OCI-LY3 (cell line): ENCODE measurements at regions not wholly inside any gene's neighbourhood (a gene's known extent, or its start where the extent isn't known, plus 50 kb on each side); places are given as distances from the start of the nearest gene placed in this dataset.

Source experiments
- H2AFZ ChIP-seq: fragments of 200-600, 300-600 bp; shearing (Covaris generic); 2 replicates; pipeline ENCODE4 v1.6.0; 2014; ENCODE audit warnings: antibody characterized with exemption, low read depth, low read length
- H3K27ac ChIP-seq: fragments of 200-600, 300-600 bp; sonication (generic); 2 replicates; pipeline ENCODE4 v1.5.1; 2014; ENCODE audit warnings: mild to moderate bottlenecking, low read length, moderate library complexity, mixed read lengths
- H3K27me3 ChIP-seq: fragments of 200-600, 300-600 bp; sonication (generic); 2 replicates; pipeline ENCODE4 v1.6.1; 2014; ENCODE audit warnings: low read depth, low read length, mixed read lengths
- H3K36me3 ChIP-seq: fragments of 200-600, 300-600 bp; sonication (generic); replicated peaks from 2 replicates; pipeline ENCODE3; 2014; ENCODE audit warnings: low read depth, low read length, mixed read lengths
- H3K4me1 ChIP-seq: fragments of 300-600, 200-600 bp; sonication (generic); 2 replicates; pipeline ENCODE4 v1.6.1; 2014; ENCODE audit warnings: low read length, mixed read lengths
- H3K4me2 ChIP-seq: fragments of 200-600, 300-600 bp; sonication (generic); 2 replicates; pipeline ENCODE4 v1.6.1; 2014; ENCODE audit warnings: low read length, mixed read lengths
- H3K4me3 ChIP-seq: fragments of 300-600, 200-600 bp; sonication (generic); 2 replicates; pipeline ENCODE4 v1.5.1; 2014; ENCODE audit warnings: antibody characterized with exemption, mild to moderate bottlenecking, low read length, moderate library complexity
- H3K79me2 ChIP-seq: fragments of 300-600, 200-600 bp; shearing (Covaris generic); 2 replicates; pipeline ENCODE4 v1.6.1; 2014; ENCODE audit warnings: mild to moderate bottlenecking, low read length, mixed read lengths
- H3K9ac ChIP-seq: fragments of 300-600, 200-600 bp; shearing (Covaris generic); 2 replicates; pipeline ENCODE4 v1.6.0; 2014; ENCODE audit warnings: mild to moderate bottlenecking, low read length, moderate library complexity
- H3K9me3 ChIP-seq: fragments of 200-600, 300-600 bp; shearing (Covaris generic); 2 replicates; pipeline ENCODE4 v1.6.1; 2014; ENCODE audit warnings: low read length, mixed read lengths; ENCODE audit not compliant: insufficient read depth
- H4K20me1 ChIP-seq: fragments of 200-600, 300-600 bp; sonication (generic); 2 replicates; pipeline ENCODE4 v1.6.1; 2016; ENCODE audit warnings: low read length, mixed read lengths; ENCODE audit not compliant: insufficient read depth
- EZH2phosphoT487 ChIP-seq: fragments of 200-600 bp; shearing (Covaris generic); IDR thresholded peaks from 2 replicates; pipeline ENCODE4 v1.6.1; 2018; ENCODE audit warnings: antibody characterized with exemption, mixed run types, low read depth
- TF ChIP-seq, protein P1 (sequence below): fragments of 200-600, 300-600 bp; sonication (generic); IDR thresholded peaks from 2 replicates; pipeline ENCODE4 v1.5.1; 2014; ENCODE audit warnings: antibody characterized with exemption, low read length, low read depth

DNA sequence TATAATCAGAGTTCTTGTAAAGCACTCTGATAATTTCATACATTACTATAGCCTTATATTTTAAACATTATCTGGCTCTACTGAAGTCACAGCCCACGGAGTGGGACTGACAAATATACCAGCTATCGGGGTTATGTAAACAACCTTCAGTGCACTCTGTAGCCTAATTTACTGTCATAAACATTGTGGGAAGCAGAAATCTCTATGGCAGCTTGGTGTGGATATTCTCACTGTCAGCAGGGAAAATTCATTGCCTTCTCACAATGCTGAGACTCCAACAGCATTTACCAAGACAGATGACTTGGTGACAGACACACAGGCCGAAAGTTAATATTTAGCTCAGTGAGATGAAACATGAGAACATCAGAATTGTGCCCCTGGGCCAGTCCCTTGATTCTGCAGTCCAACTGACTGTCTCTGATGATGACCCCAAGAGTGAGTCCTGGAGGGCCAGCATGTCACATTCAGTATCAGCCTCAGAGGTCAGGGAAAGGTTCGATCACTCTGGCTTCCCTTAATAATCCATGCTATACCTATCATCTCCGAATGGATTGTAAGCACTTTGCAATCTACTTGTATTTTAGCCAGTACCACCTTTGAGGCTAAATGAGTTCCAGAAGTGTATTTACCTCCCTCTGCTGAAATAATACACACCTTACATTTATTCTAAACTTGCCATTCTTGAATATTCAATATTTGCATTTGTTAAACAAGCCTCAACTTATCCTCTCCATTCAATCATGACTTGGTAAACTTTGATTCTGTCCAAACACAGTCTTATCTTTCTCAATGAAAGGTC is 146.2 kb upstream of the OSR1 start:
- Histone ChIP-seq H3K79me2 (no peaks in the 10 kb centered on the region), H3K27ac (no peak overlapping the region), H3K27me3 (peaks cover 13% of the 10 kb centered on the region), H3K4me2 (no peak overlapping the region), H3K36me3 (no peaks in the 10 kb centered on the region), H3K9me3 (no peaks in the 10 kb centered on the region), H4K20me1 (no peaks in the 10 kb centered on the region), H3K4me3 (no peak overlapping the region), H3K4me1 (no peaks in the 10 kb centered on the region), H3K9ac (no peak overlapping the region), H2AFZ (no peak overlapping the region)
- TF ChIP-seq, protein P1, sequence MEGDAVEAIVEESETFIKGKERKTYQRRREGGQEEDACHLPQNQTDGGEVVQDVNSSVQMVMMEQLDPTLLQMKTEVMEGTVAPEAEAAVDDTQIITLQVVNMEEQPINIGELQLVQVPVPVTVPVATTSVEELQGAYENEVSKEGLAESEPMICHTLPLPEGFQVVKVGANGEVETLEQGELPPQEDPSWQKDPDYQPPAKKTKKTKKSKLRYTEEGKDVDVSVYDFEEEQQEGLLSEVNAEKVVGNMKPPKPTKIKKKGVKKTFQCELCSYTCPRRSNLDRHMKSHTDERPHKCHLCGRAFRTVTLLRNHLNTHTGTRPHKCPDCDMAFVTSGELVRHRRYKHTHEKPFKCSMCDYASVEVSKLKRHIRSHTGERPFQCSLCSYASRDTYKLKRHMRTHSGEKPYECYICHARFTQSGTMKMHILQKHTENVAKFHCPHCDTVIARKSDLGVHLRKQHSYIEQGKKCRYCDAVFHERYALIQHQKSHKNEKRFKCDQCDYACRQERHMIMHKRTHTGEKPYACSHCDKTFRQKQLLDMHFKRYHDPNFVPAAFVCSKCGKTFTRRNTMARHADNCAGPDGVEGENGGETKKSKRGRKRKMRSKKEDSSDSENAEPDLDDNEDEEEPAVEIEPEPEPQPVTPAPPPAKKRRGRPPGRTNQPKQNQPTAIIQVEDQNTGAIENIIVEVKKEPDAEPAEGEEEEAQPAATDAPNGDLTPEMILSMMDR, result no peak
- TF ChIP-seq EZH2phosphoT487, result no peak

DNA sequence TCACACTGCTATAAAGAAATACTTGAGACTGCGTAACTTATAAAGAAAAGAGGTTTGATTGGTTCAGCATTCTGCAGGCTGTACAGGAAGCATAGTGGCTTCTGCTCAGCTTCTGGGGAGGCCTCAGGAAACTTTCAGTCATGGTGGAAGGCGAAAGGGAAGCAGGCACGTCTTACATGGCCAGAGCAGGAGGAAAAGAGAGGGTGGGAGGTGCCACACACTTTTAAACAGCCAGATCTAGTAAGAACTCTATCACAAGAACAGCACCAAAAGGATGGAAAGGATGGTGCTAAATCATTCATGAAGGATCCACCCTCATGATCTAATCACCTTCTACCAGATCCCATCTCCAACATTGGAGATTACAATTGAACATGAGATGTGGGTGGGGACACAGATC is 145.5 kb upstream of the OSR1 start:
- Histone ChIP-seq H2AFZ (no peak overlapping the region), H3K4me2 (no peak overlapping the region), H3K36me3 (no peaks in the 10 kb centered on the region), H3K27ac (no peak overlapping the region), H3K9ac (no peak overlapping the region), H3K27me3 (peaks cover 11% of the 10 kb centered on the region), H3K9me3 (no peaks in the 10 kb centered on the region), H3K4me3 (no peak overlapping the region), H3K4me1 (no peaks in the 10 kb centered on the region), H4K20me1 (no peaks in the 10 kb centered on the region), H3K79me2 (no peaks in the 10 kb centered on the region)
- TF ChIP-seq, protein P1, result no peak
- no peak for TF ChIP-seq EZH2phosphoT487

DNA sequence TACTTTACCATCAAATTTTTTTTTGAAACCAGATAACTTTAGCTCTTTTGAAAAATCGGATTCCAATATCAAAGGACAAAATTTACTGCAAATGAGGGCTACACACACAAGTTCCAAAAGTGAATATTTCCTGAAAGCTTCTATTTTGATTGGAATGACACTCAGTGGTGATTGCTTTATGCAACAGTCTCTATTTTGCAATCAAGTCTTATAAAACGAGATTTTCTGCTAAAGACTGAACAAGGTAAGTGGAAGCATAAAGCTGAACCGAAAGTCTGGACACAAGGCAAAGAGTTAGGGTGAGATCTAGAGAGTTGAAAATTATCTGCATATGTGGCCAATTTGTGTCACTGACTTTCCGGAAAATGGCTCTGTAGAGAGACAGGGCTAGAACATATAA is 145.0 kb upstream of the OSR1 start:
- H3K4me3 ChIP-seq, result no peak overlapping the region
- no peaks in the 10 kb centered on the region for H3K36me3 ChIP-seq
- no peaks in the 10 kb centered on the region for H4K20me1 ChIP-seq
- no peak overlapping the region for H2AFZ ChIP-seq
- peaks cover 6% of the 10 kb centered on the region for H3K27me3 ChIP-seq
- H3K27ac ChIP-seq, result no peak overlapping the region
- H3K9ac ChIP-seq, result no peak overlapping the region
- H3K4me1 ChIP-seq, result no peaks in the 10 kb centered on the region
- no peak overlapping the region for H3K4me2 ChIP-seq
- no peak for TF ChIP-seq EZH2phosphoT487
- TF ChIP-seq, protein P1, result no peak
- no peaks in the 10 kb centered on the region for H3K79me2 ChIP-seq
- no peaks in the 10 kb centered on the region for H3K9me3 ChIP-seq

DNA sequence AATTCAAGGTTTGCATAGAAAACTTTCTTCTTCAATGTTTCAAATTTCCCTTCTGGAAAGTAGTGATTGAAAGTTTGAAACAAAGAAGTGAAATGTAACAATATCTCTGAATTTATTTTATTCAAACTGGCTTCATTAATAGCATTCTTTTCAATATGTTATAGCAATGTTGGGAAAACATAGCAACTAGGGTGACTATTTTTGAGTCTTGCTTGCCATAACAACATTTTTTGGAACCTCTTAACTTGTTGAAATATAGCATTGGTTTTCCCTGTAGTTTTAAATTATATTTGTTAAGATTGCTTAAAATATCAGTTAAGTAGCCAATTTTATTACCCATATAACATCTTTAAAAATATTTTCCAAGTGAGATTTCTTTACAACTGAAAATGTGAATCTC is 141.7 kb upstream of the OSR1 start:
- H3K79me2 ChIP-seq, result no peaks in the 10 kb centered on the region
- H3K4me2 ChIP-seq, result no peak overlapping the region
- no peaks in the 10 kb centered on the region for H3K4me1 ChIP-seq
- H2AFZ ChIP-seq, result no peak overlapping the region
- no peak overlapping the region for H3K4me3 ChIP-seq
- TF ChIP-seq, protein P1, result no peak
- TF ChIP-seq EZH2phosphoT487, result no peak
- H4K20me1 ChIP-seq, result no peaks in the 10 kb centered on the region
- H3K9ac ChIP-seq, result no peak overlapping the region
- H3K9me3 ChIP-seq, result no peaks in the 10 kb centered on the region
- H3K36me3 ChIP-seq, result no peaks in the 10 kb centered on the region
- H3K27me3 ChIP-seq, result no peaks in the 10 kb centered on the region; the same call in 1 of the 2 replicates
- no peak overlapping the region for H3K27ac ChIP-seq
